Ammon's horn (tissue), 1 donor: ENCODE measurements at regions not wholly inside any gene's neighbourhood (a gene's known extent, or its start where the extent isn't known, plus 50 kb on each side); places are given as distances from the start of the nearest gene placed in this dataset.

Experiments
- DNase-seq: peaks from one replicate; pipeline ENCODE4 v3.0.0-alpha.2; 2016; ENCODE audit warnings: low spot score

DNA sequence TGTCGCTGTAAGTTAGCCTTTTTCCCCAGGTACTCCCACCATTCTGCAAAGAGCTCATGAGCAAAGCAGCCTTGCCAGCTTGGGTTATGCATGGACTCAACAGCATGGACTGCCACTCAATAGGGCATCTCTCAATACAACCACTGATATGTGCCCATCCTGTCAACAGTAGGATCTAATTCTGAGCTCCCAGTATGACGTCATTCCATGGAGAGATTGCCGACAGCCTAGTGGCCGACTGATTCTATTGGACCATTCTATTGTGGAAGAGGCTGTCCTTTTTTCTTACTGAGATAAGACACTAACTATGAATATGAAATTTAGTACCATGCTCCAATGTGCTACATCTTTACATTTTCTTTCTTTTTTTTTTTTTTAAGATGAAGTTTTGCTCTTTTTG is 2389.0 kb upstream of the AGA start:
- DNase-seq, result no peak

- no peak for DNase-seq
Measured at GRCh38 chr4:179836179-179837075, 2394.2 kb upstream of the AGA start.

DNA sequence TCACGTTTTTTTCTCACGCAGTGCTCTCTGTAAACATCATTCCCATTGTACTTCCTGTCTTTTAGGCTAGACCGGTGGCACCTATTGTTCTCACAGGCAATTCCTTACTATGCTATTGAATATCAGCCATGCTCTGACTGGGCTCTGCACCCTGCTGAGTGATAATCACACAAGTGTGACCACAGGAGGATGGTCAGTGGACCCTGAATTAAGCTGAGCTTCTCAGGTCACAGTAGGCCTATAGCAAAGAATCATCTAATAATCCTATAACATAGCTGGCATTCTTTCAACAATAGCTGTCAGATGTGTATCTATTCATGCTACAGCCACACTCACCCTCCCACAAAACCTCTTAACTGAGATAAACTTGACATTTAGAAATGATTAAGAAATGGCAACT is 2399.8 kb upstream of the TENM3 start:
- DNase-seq, result no peak

- no peak for DNase-seq
Measured at GRCh38 chr4:179855469-179855868, 2387.7 kb upstream of the TENM3 start.

DNA sequence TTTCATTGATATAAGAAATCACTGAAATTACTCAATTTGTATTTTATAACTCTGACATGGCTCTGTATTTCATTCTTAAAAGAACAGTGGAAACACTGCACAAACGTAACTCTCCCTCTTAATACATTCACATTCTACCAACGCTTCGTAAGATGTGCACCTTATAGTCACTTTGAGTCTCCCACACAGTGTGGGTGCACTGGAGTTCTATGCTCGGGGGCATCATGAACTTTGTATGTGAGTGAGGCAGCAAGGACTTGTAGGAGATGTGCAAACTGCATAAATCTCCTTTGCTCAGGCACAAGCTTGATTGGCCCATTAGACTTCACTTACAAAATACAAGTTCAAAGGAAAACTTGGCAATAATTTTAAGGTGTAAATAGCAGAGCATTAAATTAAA is 2385.0 kb upstream of the TENM3 start:
- DNase-seq, result no peak

GRCh38 chr4:179867300-179867878 is 2375.8 kb upstream of the TENM3 start:
- DNase-seq, result peak; percentile 60

DNA sequence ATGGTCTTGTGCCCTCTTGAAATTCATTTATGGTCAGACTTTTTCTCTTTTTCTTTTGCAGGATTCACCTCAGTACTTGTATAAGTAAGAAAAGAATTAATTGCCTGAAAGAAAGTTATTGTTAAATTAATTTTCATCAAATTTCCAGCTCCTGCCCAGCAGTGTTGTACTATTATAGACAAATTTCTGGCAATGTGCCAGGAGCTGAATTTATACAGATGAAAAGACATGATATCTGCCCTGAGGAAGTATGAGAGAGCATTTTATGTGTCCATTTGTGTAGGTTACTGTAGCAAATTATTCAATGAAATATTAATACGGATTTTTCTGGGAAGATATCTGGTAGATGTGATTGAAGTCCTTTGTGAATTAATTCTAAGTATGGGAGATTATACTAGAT is 2371.5 kb upstream of the TENM3 start:
- DNase-seq, result no peak

- DNase-seq, result no peak
Measured at GRCh38 chr4:179872755-179873154, 2370.4 kb upstream of the TENM3 start.

- DNase-seq, result no peak
Measured at GRCh38 chr4:179880756-179881155, 2362.4 kb upstream of the TENM3 start.

DNA sequence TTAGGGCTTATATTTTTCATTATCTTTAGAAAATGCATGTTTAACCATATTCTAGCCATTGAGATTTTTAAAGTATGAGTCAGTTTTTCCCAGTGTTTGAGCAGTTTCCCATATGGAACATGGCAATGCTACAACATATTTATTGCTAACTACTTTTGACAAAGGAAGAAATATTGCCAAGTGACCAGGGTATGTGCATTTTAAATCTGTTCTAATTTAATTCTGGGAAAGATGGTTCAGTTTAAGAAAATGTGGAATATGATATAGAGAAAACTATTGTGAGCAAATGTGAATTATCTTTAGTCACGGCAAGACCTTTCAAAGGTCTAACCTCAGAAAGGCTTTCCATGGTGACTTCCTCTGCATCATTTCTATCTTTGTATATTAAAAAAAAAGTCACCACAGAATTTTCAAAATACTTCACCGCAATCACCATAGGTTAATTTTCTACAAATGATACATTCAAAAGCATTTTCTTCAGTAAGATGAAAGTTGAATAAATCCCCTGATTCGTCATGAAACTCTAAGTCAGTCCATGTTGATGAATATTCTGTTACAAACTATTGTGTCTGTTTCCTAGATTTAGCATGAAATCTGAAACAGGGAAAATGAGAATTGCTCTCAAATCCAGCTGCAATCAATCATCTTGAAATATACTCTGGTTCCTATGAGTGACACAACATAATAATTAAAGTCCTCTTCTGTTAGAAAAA is 2349.0 kb upstream of the TENM3 start:
- no peak for DNase-seq

GRCh38 chr4:179919587-179919986 is 2323.6 kb upstream of the TENM3 start:
- DNase-seq, result no peak

GRCh38 chr4:179927473-179927872 is 2315.7 kb upstream of the TENM3 start:
- DNase-seq, result no peak

- no peak for DNase-seq
Measured at GRCh38 chr4:179941911-179942310, 2301.3 kb upstream of the TENM3 start.

DNA sequence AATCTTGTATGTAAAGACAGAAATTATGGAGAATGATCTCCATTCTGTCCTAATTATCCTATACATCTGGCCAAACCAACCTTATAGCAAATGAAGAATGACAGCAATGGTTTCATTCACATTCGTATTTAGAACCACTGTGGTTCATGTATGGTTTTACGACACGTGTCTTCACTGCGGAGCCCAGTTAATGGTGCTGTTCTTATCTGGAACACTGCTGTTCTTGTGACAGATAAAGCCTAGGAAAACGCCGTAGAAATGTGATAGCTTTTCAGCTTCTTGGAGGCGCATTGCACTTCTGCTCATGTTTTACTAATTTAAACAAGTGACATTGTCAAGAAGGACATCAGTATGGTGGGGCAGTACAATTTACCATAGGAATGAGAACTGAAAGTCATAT is 2266.4 kb upstream of the TENM3 start:
- no peak for DNase-seq

- no peak for DNase-seq
Measured at GRCh38 chr4:179977378-179977777, 2265.8 kb upstream of the TENM3 start.

DNA sequence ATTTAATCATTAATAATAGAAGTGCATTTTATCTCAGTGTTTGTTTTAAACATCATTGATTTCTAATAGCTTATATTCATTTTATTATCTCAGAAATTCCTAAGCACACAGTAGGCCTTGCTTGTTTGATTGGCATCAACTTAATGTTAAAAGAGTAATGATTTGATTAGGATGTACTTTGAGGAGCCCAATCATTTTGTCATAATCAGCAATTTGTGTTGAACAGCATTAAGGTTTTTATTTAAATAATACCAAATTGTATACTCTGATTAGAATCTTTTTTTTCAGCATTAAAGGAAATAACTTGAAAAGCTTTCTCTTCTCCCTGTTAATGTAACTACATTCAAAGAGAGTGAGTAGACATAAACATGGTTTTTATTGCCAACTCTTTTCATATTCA is 2262.0 kb upstream of the TENM3 start:
- DNase-seq, result no peak

- no peak for DNase-seq
Measured at GRCh38 chr4:179989975-179990374, 2253.2 kb upstream of the TENM3 start.

- no peak for DNase-seq
Measured at GRCh38 chr4:180009316-180009715, 2233.9 kb upstream of the TENM3 start.

DNA sequence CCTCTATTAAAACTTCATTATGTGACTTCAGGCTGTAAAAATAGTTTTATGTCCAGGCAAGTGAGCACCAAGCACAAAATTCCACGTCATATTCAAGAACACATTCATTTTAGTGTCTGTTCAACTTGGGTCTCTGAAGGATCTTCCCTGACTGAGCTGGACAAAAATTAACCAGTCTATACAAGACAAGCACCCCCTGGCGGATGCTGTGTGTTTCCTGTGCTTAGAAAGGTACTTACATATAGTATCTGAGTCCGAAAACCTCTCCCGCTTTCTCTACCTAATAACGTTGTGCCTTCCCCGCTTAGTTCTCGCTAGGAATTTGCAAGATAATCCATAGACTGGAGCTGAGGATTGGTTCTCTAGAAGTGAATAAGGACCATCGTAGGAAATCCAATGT is 2214.5 kb upstream of the TENM3 start:
- peak; percentile 11 for DNase-seq

DNA sequence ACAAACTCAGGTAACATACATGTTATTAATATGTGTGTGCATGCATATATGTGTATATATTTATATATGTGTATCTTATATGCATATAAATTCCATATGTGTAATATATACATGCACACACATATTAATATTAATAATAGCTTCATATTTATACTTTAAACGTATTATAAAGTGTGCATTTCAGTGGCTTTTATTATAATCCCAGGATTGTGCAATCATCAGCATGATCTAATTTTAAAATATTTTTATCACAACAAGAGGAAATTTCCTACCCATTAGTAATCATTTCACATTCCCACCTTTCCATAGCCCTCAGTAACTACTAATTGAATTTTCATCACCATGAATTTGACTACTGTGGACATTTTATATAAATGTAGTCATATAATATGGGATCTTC is 2211.9 kb upstream of the TENM3 start:
- no peak for DNase-seq

DNA sequence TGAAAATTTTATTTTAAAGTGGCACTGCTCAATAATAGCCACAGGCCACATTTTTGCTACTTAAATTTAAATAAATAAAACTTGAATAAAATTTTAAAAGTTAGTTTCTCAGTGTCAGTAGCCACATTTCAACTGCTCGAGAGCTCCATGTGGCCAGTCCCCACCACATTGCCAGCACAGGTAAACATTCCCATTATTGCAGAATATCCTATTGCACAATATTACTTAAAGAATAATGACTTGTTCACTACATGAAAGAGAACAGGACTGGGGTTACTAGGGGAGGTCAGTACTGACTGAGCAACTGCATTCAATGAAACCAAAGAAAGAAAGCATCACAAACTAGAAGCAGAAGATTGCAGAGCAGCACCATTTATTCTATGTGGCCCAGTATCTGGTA is 2201.6 kb upstream of the TENM3 start:
- no peak for DNase-seq

GRCh38 chr4:180052629-180053028 is 2190.6 kb upstream of the TENM3 start:
- no peak for DNase-seq

GRCh38 chr4:180054291-180054690 is 2188.9 kb upstream of the TENM3 start:
- DNase-seq, result peak; percentile 45
